VCaP (cell line): ENCODE measurements at regions not wholly inside any gene's neighbourhood (a gene's known extent, or its start where the extent isn't known, plus 50 kb on each side); places are given as distances from the start of the nearest gene placed in this dataset.

Source experiments
- H3K27ac ChIP-seq: fragments of 450-650 bp; 2 replicates; pipeline ENCODE4 v1.5.1; 2017
- CTCF ChIP-seq: fragments of 450-650 bp; conservative IDR thresholded peaks from 2 replicates; pipeline ENCODE4 v1.5.1; 2017; ENCODE audit warnings: mild to moderate bottlenecking, moderate library complexity

GRCh38 chr6:137290601-137291261 is 71.5 kb upstream of the IFNGR1 start:
- peak overlapping the region; percentile 36 for H3K27ac ChIP-seq
- TF ChIP-seq CTCF: no peak

- no peak overlapping the region for H3K27ac ChIP-seq
- no peak for TF ChIP-seq CTCF
These were observed 67.7 kb upstream of the IFNGR1 start for GRCh38 chr6:137286916-137287315.

GRCh38 chr6:137286368-137286767 is 67.2 kb upstream of the IFNGR1 start:
- no peak for TF ChIP-seq CTCF
- no peak overlapping the region for H3K27ac ChIP-seq

GRCh38 chr6:137284811-137285110 is 65.6 kb upstream of the IFNGR1 start:
- TF ChIP-seq CTCF: no peak
- H3K27ac ChIP-seq: no peak overlapping the region

GRCh38 chr6:137283940-137284810 is 65.0 kb upstream of the IFNGR1 start:
- peak overlapping the region; percentile 25; the same call in 1 of the 2 replicates for H3K27ac ChIP-seq

GRCh38 chr6:137283080-137283479 is 63.9 kb upstream of the IFNGR1 start:
- no peak for TF ChIP-seq CTCF
- peak overlapping the region; percentile 25; the same call in 1 of the 2 replicates for H3K27ac ChIP-seq

More at GRCh38 chr6:137283940-137284810, 65.0 kb upstream of the IFNGR1 start:
- no peak for TF ChIP-seq CTCF

- H3K27ac ChIP-seq: no peak overlapping the region
- TF ChIP-seq CTCF: no peak
These were observed 63.1 kb upstream of the IFNGR1 start for GRCh38 chr6:137282254-137282653.

GRCh38 chr6:137279279-137279678 is 60.1 kb upstream of the IFNGR1 start:
- peak overlapping the region; percentile 83; the same call in 1 of the 2 replicates for H3K27ac ChIP-seq
